GM20000 (cell line): ENCODE measurements at regions not wholly inside any gene's neighbourhood (a gene's known extent, or its start where the extent isn't known, plus 50 kb on each side); places are given as distances from the start of the nearest gene placed in this dataset.

Experiments used
- DNase-seq: peaks from one replicate; pipeline ENCODE4 v3.0.0; 2012; ENCODE audit warnings: low spot score
- CTCF ChIP-seq: IDR thresholded peaks from 2 replicates; pipeline ENCODE4 v1.5.1; 2012; ENCODE audit warnings: mild to moderate bottlenecking, control low read depth; ENCODE audit errors: extremely low read depth, missing control alignments

- no peak for TF ChIP-seq CTCF
- DNase-seq: no peak
Observed at GRCh38 chr13:105758918-105759860, 776.3 kb downstream of the EFNB2 start.

- TF ChIP-seq CTCF: no peak
- DNase-seq: no peak
Observed at GRCh38 chr13:105740739-105741138, 794.7 kb downstream of the EFNB2 start.

- no peak for DNase-seq
- TF ChIP-seq CTCF: no peak
Observed at GRCh38 chr13:105737688-105738087, 797.8 kb downstream of the EFNB2 start.

GRCh38 chr13:105735281-105735680 lies 800.2 kb downstream of the EFNB2 start:
- TF ChIP-seq CTCF: no peak
- no peak for DNase-seq

GRCh38 chr13:105732806-105733529 lies 802.5 kb downstream of the EFNB2 start:
- no peak for DNase-seq
- TF ChIP-seq CTCF: no peak

- no peak for TF ChIP-seq CTCF
- no peak for DNase-seq
Observed at GRCh38 chr13:105725887-105726286, 809.6 kb downstream of the EFNB2 start.

- no peak for DNase-seq
Observed at GRCh38 chr13:105721016-105721415, 814.4 kb downstream of the EFNB2 start.

More at GRCh38 chr13:105721016-105721415, 814.4 kb downstream of the EFNB2 start:
- no peak for TF ChIP-seq CTCF
